ENCODE measurements at regions not wholly inside any gene's neighbourhood (a gene's known extent, or its start where the extent isn't known, plus 50 kb on each side); places are given as distances from the start of the nearest gene placed in this dataset.

DNA sequence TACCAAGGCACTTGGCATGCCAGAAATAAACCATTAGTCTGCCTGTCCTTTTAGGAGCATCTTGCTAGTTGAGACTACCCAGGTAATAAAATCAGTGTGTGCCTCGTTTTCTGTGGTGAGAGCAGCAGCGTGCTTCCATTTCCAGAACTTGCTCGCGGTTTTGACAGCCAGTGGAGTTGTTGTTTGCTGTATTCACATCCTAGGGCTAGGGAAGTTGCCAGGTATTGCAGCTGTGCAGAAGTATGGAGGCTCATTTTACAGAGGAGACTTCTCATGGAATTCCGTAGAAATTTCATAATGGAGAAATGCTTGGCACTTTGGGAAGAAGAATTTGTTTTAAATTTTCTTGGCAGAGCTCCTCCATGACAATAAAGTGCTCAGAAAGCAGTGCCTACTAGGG, 1355.1 kb upstream of the ZEB2 start:
- TF ChIP-seq, protein P1, sequence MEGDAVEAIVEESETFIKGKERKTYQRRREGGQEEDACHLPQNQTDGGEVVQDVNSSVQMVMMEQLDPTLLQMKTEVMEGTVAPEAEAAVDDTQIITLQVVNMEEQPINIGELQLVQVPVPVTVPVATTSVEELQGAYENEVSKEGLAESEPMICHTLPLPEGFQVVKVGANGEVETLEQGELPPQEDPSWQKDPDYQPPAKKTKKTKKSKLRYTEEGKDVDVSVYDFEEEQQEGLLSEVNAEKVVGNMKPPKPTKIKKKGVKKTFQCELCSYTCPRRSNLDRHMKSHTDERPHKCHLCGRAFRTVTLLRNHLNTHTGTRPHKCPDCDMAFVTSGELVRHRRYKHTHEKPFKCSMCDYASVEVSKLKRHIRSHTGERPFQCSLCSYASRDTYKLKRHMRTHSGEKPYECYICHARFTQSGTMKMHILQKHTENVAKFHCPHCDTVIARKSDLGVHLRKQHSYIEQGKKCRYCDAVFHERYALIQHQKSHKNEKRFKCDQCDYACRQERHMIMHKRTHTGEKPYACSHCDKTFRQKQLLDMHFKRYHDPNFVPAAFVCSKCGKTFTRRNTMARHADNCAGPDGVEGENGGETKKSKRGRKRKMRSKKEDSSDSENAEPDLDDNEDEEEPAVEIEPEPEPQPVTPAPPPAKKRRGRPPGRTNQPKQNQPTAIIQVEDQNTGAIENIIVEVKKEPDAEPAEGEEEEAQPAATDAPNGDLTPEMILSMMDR (IDR thresholded peaks at IDR 0.05) = no peak
- TF ChIP-seq, protein P2, sequence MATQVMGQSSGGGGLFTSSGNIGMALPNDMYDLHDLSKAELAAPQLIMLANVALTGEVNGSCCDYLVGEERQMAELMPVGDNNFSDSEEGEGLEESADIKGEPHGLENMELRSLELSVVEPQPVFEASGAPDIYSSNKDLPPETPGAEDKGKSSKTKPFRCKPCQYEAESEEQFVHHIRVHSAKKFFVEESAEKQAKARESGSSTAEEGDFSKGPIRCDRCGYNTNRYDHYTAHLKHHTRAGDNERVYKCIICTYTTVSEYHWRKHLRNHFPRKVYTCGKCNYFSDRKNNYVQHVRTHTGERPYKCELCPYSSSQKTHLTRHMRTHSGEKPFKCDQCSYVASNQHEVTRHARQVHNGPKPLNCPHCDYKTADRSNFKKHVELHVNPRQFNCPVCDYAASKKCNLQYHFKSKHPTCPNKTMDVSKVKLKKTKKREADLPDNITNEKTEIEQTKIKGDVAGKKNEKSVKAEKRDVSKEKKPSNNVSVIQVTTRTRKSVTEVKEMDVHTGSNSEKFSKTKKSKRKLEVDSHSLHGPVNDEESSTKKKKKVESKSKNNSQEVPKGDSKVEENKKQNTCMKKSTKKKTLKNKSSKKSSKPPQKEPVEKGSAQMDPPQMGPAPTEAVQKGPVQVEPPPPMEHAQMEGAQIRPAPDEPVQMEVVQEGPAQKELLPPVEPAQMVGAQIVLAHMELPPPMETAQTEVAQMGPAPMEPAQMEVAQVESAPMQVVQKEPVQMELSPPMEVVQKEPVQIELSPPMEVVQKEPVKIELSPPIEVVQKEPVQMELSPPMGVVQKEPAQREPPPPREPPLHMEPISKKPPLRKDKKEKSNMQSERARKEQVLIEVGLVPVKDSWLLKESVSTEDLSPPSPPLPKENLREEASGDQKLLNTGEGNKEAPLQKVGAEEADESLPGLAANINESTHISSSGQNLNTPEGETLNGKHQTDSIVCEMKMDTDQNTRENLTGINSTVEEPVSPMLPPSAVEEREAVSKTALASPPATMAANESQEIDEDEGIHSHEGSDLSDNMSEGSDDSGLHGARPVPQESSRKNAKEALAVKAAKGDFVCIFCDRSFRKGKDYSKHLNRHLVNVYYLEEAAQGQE (IDR thresholded peaks at IDR 0.05; ENCODE audit: insufficient read depth in 1 of 2, low read depth in 2 of 2, low read length in 1 of 2) = no peak
- no peak for TF ChIP-seq POLR2AphosphoS5 (IDR thresholded peaks at IDR 0.05; ENCODE audit: low read depth, low read length)
- TF ChIP-seq SIN3A (IDR thresholded peaks at IDR 0.05; ENCODE audit: borderline replicate concordance, insufficient read depth, low read depth, low read length) = no peak
- no peak for TF ChIP-seq TCF7L2 (IDR thresholded peaks at IDR 0.05; ENCODE audit: low read depth, low read length)
